ENCODE measurements at regions not wholly inside any gene's neighbourhood (a gene's known extent, or its start where the extent isn't known, plus 50 kb on each side); places are given as distances from the start of the nearest gene placed in this dataset.

DNA sequence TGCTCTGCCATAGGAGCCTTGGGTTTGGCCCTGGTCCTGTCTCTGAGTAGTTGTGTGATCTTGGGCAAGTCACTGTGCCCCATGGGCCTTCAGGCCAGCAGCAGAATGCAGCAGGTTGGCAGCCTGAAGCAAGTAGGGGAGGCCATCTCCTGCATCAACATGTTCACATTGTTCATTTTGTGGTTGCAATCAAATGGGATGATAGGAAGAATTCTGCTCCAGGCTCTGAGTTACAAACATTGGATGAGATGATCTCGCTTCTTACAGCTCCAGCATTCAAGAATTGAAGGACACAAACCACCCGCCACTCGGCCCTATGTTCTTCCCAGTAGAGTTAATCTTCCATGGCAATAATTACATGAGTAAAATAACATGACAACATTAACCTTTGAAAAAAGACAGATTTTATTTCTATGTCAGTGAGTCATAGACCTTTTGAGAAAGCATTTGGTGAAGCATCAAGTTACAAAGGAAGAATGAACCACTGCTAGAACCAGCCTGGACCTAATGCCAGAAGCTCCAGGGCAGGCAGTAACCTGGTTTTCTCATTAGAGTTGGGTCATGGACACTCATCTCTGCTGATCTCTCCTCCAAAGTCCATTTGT, 308.3 kb upstream of the NCAM1 start:
- Histone ChIP-seq H2AK5ac (ENCODE audit: low read depth, low read length) (no peak overlapping the region), H2BK15ac (ENCODE audit: low read length) (no peak overlapping the region), H2BK5ac (ENCODE audit: low read length) (no peak overlapping the region), H2AFZ (ENCODE audit: low read length) (no peak overlapping the region), H3K23ac (ENCODE audit: low read depth, low read length, poor library complexity) (no peak overlapping the region), H3K36me3 (replicated peaks in 1 of 2; ENCODE audit: control insufficient read depth in 2 of 2, insufficient read depth in 2 of 2, low read length in 2 of 2) (no peaks in the 10 kb centered on the region), H2BK120ac (ENCODE audit: low read depth, low read length) (no peak overlapping the region), H3K4ac (ENCODE audit: low read length) (no peak overlapping the region), H3K14ac (ENCODE audit: low read length) (no peak overlapping the region), H2BK12ac (ENCODE audit: low read length) (no peak overlapping the region), H3K18ac (ENCODE audit: low read length) (no peak overlapping the region), H3K27ac (replicated peaks; ENCODE audit: low read length) (no peak overlapping the region), H3K9me3 (replicated peaks in 1 of 2; ENCODE audit: control insufficient read depth in 2 of 2, insufficient read depth in 1 of 2, low read depth in 1 of 2, low read length in 2 of 2) (no peaks in the 10 kb centered on the region), H3K4me2 (ENCODE audit: insufficient read depth, low read length, poor library complexity, severe bottlenecking) (no peak overlapping the region), H4K8ac (ENCODE audit: low read depth, low read length) (no peak overlapping the region), H3K27me3 (ENCODE audit: control insufficient read depth in 3 of 3, insufficient read depth in 3 of 3, low read depth in 1 of 3, low read length in 3 of 3) (no peaks in the 10 kb centered on the region), H3K79me1 (ENCODE audit: low read depth, low read length) (no peaks in the 10 kb centered on the region), H4K91ac (ENCODE audit: low read depth, low read length, poor library complexity) (no peak overlapping the region), H3K9ac (ENCODE audit: low read depth, low read length, poor library complexity) (no peak overlapping the region), H3K4me1 (ENCODE audit: control insufficient read depth in 2 of 2, insufficient read depth in 1 of 2, low read depth in 1 of 2, low read length in 2 of 2) (no peaks in the 10 kb centered on the region), H3K4me3 (ENCODE audit: low read length in 2 of 2) (no peak overlapping the region)
- WGBS, 2 donors (ENCODE audit: extremely low coverage in 2 of 2, insufficient read length in 2 of 2, insufficient replicate concordance in 1 of 2): no CpG with 5 or more reads among the region's 3 CpGs
- no peak for DNase-seq (ENCODE audit: low spot score)

DNA sequence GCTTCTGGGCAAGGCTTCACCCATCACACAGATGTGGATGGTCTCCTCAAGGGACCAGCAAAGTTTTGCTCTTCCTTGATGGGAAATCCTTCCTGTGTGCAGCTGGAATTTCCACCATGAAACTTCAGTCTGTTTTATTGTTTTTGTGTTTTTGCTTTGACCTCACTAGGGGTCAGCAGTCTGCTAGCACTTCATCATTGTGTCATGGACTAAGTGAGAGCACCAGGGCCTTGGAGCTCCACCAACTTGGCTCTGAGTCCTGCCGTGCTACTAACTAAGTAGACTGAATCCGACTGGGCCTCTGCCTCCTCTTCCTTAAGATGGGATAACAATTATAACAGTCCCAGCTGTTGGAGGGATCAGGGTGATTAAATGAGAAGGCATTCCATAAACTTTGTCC, 305.8 kb upstream of the NCAM1 start:
- WGBS, 2 donors (ENCODE audit: extremely low coverage in 2 of 2, insufficient read length in 2 of 2, insufficient replicate concordance in 1 of 2): no CpG with 5 or more reads among the region's 2 CpGs
- no peak overlapping the region for H2BK120ac ChIP-seq (ENCODE audit: low read depth, low read length)
- no peak overlapping the region for H2BK12ac ChIP-seq (ENCODE audit: low read length)
- H4K91ac ChIP-seq (ENCODE audit: low read depth, low read length, poor library complexity): no peak overlapping the region
- H3K23ac ChIP-seq (ENCODE audit: low read depth, low read length, poor library complexity): no peak overlapping the region
- H3K18ac ChIP-seq (ENCODE audit: low read length): no peak overlapping the region
- H3K36me3 ChIP-seq (replicated peaks in 1 of 2; ENCODE audit: control insufficient read depth in 2 of 2, insufficient read depth in 2 of 2, low read length in 2 of 2): no peaks in the 10 kb centered on the region
- H3K9ac ChIP-seq (ENCODE audit: low read depth, low read length, poor library complexity): no peak overlapping the region
- no peaks in the 10 kb centered on the region for H3K9me3 ChIP-seq (replicated peaks in 1 of 2; ENCODE audit: control insufficient read depth in 2 of 2, insufficient read depth in 1 of 2, low read depth in 1 of 2, low read length in 2 of 2)
- no peak for DNase-seq (ENCODE audit: low spot score)
- H4K8ac ChIP-seq (ENCODE audit: low read depth, low read length): no peak overlapping the region
- H2BK15ac ChIP-seq (ENCODE audit: low read length): no peak overlapping the region
- no peaks in the 10 kb centered on the region for H3K27me3 ChIP-seq (ENCODE audit: control insufficient read depth in 3 of 3, insufficient read depth in 3 of 3, low read depth in 1 of 3, low read length in 3 of 3)
- H3K4me3 ChIP-seq (ENCODE audit: low read length in 2 of 2): no peak overlapping the region
- no peaks in the 10 kb centered on the region for H3K4me1 ChIP-seq (ENCODE audit: control insufficient read depth in 2 of 2, insufficient read depth in 1 of 2, low read depth in 1 of 2, low read length in 2 of 2)
- H2BK5ac ChIP-seq (ENCODE audit: low read length): no peak overlapping the region
- H2AK5ac ChIP-seq (ENCODE audit: low read depth, low read length): no peak overlapping the region
- no peak overlapping the region for H3K4me2 ChIP-seq (ENCODE audit: insufficient read depth, low read length, poor library complexity, severe bottlenecking)
- no peaks in the 10 kb centered on the region for H3K79me1 ChIP-seq (ENCODE audit: low read depth, low read length)
- no peak overlapping the region for H3K14ac ChIP-seq (ENCODE audit: low read length)
- no peak overlapping the region for H3K4ac ChIP-seq (ENCODE audit: low read length)
- no peak overlapping the region for H3K27ac ChIP-seq (replicated peaks; ENCODE audit: low read length)
- H2AFZ ChIP-seq (ENCODE audit: low read length): no peak overlapping the region

- Histone ChIP-seq H3K4me3 (ENCODE audit: low read length in 2 of 2) (no peak overlapping the region), H3K4me1 (ENCODE audit: control insufficient read depth in 2 of 2, insufficient read depth in 1 of 2, low read depth in 1 of 2, low read length in 2 of 2) (peaks cover 0 to 5% of the 10 kb centered on the region in 2 donors), H3K9me3 (replicated peaks in 1 of 2; ENCODE audit: control insufficient read depth in 2 of 2, insufficient read depth in 1 of 2, low read depth in 1 of 2, low read length in 2 of 2) (no peaks in the 10 kb centered on the region), H2BK5ac (ENCODE audit: low read length) (no peak overlapping the region), H3K14ac (ENCODE audit: low read length) (no peak overlapping the region), H3K79me1 (ENCODE audit: low read depth, low read length) (no peaks in the 10 kb centered on the region), H3K9ac (ENCODE audit: low read depth, low read length, poor library complexity) (no peak overlapping the region), H2AFZ (ENCODE audit: low read length) (no peak overlapping the region), H3K27me3 (ENCODE audit: control insufficient read depth in 3 of 3, insufficient read depth in 3 of 3, low read depth in 1 of 3, low read length in 3 of 3) (no peaks in the 10 kb centered on the region), H3K36me3 (replicated peaks in 1 of 2; ENCODE audit: control insufficient read depth in 2 of 2, insufficient read depth in 2 of 2, low read length in 2 of 2) (no peaks in the 10 kb centered on the region), H3K4ac (ENCODE audit: low read length) (no peak overlapping the region), H3K4me2 (ENCODE audit: insufficient read depth, low read length, poor library complexity, severe bottlenecking) (no peak overlapping the region), H3K23ac (ENCODE audit: low read depth, low read length, poor library complexity) (no peak overlapping the region), H2AK5ac (ENCODE audit: low read depth, low read length) (no peak overlapping the region), H2BK12ac (ENCODE audit: low read length) (no peak overlapping the region), H2BK120ac (ENCODE audit: low read depth, low read length) (no peak overlapping the region), H3K18ac (ENCODE audit: low read length) (no peak overlapping the region), H3K27ac (replicated peaks; ENCODE audit: low read length) (no peak overlapping the region), H4K8ac (ENCODE audit: low read depth, low read length) (no peak overlapping the region), H4K91ac (ENCODE audit: low read depth, low read length, poor library complexity) (no peak overlapping the region), H2BK15ac (ENCODE audit: low read length) (no peak overlapping the region)
- no CpG with 5 or more reads among the region's 6 CpGs for WGBS, 2 donors (ENCODE audit: extremely low coverage in 2 of 2, insufficient read length in 2 of 2, insufficient replicate concordance in 1 of 2)
- no peak for DNase-seq (ENCODE audit: low spot score)
These were observed 304.3 kb upstream of the NCAM1 start for GRCh38 chr11:112656772-112657428.

DNA sequence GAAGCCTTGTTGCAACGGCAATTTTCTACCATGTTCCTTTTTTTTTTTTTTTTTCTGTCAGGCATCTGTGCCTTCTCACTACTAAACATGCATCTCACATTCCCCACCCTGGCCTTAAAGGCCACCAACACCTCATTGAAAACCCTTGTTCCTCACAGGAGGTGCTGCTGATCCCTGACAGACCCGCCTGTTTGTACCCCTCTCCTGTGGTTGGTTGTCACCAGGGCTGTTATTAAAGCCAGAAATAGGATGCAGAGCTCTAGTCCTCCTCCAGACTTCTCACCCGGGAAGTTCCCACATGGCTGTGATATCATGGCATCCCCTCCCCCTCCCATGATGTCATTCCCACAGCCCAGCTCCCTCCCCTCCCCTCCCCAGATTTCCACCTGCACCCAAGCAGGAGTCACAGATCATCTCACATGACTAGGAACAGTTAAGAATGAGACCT, 302.8 kb upstream of the NCAM1 start:
- Histone ChIP-seq H3K4me3 (ENCODE audit: low read length in 2 of 2) (no peak overlapping the region), H2BK12ac (ENCODE audit: low read length) (no peak overlapping the region), H2AFZ (ENCODE audit: low read length) (no peak overlapping the region), H3K14ac (ENCODE audit: low read length) (no peak overlapping the region), H3K9ac (ENCODE audit: low read depth, low read length, poor library complexity) (no peak overlapping the region), H3K23ac (ENCODE audit: low read depth, low read length, poor library complexity) (no peak overlapping the region), H3K27ac (replicated peaks; ENCODE audit: low read length) (no peak overlapping the region), H2AK5ac (ENCODE audit: low read depth, low read length) (no peak overlapping the region), H2BK5ac (ENCODE audit: low read length) (no peak overlapping the region), H4K91ac (ENCODE audit: low read depth, low read length, poor library complexity) (no peak overlapping the region), H4K8ac (ENCODE audit: low read depth, low read length) (no peak overlapping the region), H3K4me2 (ENCODE audit: insufficient read depth, low read length, poor library complexity, severe bottlenecking) (no peak overlapping the region), H3K79me1 (ENCODE audit: low read depth, low read length) (no peaks in the 10 kb centered on the region), H3K18ac (ENCODE audit: low read length) (no peak overlapping the region), H2BK120ac (ENCODE audit: low read depth, low read length) (no peak overlapping the region), H3K27me3 (ENCODE audit: control insufficient read depth in 3 of 3, insufficient read depth in 3 of 3, low read depth in 1 of 3, low read length in 3 of 3) (no peaks in the 10 kb centered on the region), H2BK15ac (ENCODE audit: low read length) (no peak overlapping the region), H3K4me1 (ENCODE audit: control insufficient read depth in 2 of 2, insufficient read depth in 1 of 2, low read depth in 1 of 2, low read length in 2 of 2) (peaks cover 0 to 6% of the 10 kb centered on the region in 2 donors), H3K9me3 (replicated peaks in 1 of 2; ENCODE audit: control insufficient read depth in 2 of 2, insufficient read depth in 1 of 2, low read depth in 1 of 2, low read length in 2 of 2) (no peaks in the 10 kb centered on the region), H3K4ac (ENCODE audit: low read length) (no peak overlapping the region), H3K36me3 (replicated peaks in 1 of 2; ENCODE audit: control insufficient read depth in 2 of 2, insufficient read depth in 2 of 2, low read length in 2 of 2) (no peaks in the 10 kb centered on the region)
- no peak for DNase-seq (ENCODE audit: low spot score)
- whole genome bisulfite sequencing, 2 donors (ENCODE audit: extremely low coverage in 2 of 2, insufficient read length in 2 of 2, insufficient replicate concordance in 1 of 2): no CpG with 5 or more reads among the region's 3 CpGs

Data from neuronal stem cell (in vitro differentiated cells).